ENCODE measurements at regions not wholly inside any gene's neighbourhood (a gene's known extent, or its start where the extent isn't known, plus 50 kb on each side); places are given as distances from the start of the nearest gene placed in this dataset.

DNA sequence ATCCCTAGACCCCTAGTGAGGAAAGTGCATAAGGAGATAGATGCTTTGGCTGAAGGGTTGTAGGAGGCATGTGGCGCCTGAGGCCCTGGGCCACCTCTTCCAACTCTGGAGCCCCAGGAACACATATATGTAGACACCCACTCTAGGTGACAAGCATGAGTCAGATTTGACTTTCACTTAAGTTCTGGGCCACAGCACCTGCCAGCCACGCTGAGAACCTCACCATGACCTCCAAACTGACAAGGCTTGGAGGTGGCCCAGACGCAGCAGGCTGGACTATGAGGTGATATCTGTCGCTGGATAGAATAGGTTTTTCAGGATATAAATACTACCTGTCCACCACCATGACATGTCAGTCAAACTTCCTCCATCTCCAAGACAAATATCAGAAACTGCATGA, 894.0 kb upstream of the ZNF722 start:
- TF ChIP-seq, protein P1, sequence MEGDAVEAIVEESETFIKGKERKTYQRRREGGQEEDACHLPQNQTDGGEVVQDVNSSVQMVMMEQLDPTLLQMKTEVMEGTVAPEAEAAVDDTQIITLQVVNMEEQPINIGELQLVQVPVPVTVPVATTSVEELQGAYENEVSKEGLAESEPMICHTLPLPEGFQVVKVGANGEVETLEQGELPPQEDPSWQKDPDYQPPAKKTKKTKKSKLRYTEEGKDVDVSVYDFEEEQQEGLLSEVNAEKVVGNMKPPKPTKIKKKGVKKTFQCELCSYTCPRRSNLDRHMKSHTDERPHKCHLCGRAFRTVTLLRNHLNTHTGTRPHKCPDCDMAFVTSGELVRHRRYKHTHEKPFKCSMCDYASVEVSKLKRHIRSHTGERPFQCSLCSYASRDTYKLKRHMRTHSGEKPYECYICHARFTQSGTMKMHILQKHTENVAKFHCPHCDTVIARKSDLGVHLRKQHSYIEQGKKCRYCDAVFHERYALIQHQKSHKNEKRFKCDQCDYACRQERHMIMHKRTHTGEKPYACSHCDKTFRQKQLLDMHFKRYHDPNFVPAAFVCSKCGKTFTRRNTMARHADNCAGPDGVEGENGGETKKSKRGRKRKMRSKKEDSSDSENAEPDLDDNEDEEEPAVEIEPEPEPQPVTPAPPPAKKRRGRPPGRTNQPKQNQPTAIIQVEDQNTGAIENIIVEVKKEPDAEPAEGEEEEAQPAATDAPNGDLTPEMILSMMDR (IDR thresholded peaks at IDR 0.05; ENCODE audit: extremely low read depth in 1 of 2, insufficient read depth in 1 of 2, low read depth in 1 of 2, low read length in 2 of 2), result no peak
- TF ChIP-seq POLR2A (IDR thresholded peaks at IDR 0.05; ENCODE audit: low read depth, low read length) (no peak), JUN (IDR thresholded peaks at IDR 0.05; ENCODE audit: borderline replicate concordance, insufficient read depth, insufficient read length, low read depth) (no peak), POLR2AphosphoS5 (IDR thresholded peaks at IDR 0.05; ENCODE audit: insufficient read depth, low read depth, low read length) (no peak)

Data from endothelial cell of umbilical vein (primary cell).